Hematopoietic multipotent progenitor cell treated with erythropoietin and hydrocortisone succinate and interleukin-3 and kit ligand, for 8 days (in vitro differentiated cells): ENCODE measurements at regions not wholly inside any gene's neighbourhood (a gene's known extent, or its start where the extent isn't known, plus 50 kb on each side); places are given as distances from the start of the nearest gene placed in this dataset.

ENCODE experiments used
- DNase-seq: peaks from one replicate; pipeline ENCODE4 v3.0.0-alpha.2; 2015

DNA sequence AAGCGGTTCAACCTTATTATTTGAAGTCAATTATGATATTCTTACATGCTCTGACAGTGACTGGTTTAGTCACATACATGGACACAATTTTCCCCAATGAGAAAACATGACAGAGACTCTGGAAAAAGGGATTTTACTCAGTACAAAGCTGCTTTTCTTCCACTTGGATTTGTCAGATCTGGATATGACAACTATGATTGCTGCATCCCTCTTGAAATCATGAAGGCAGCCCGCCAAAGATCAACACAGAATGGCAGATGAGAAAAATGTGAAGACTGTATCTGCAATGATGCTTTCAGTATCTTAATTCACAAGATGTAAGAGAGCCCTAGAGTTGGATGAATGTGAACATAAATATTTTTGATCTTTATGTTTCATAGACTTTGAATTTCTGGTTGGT lies 439.6 kb downstream of the CDH8 start:
- no peak for DNase-seq

DNA sequence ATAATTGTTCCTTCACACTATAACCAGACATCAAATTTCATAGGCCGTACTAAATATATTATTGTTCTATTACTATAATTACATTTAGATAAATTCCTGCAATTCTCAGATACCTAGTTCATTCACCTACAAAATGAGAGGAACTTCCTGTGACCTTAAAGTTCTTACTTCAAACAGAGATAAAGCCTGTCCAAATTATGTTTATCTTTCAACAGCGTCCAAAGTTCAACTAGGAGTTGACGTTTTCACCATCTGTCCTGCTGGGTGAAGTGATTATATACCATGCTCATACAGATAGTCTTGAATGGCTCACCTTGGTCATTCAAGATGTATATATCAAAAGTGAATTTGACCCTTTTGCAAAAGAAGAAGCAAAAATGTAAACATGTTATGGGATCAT lies 440.6 kb downstream of the CDH8 start:
- DNase-seq = no peak

DNA sequence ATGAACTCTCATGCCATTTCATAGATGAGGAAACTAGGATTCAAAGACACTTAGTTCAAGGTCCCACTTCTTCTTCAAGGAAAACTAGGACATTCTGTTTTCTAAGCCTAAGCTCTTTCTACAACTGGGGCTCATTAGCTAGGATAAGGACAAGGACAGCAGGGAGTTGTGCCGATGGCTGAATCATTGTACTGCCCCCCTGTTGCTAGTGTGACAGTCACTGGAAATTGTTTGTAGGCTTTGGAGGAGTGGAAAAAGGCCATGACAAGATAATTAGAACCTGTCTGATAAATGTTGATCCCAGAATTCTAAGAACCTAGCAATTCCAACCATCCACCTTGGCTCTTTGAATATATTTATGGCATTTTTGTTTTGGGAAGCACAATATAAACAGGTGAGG lies 445.7 kb downstream of the CDH8 start:
- DNase-seq = no peak

DNA sequence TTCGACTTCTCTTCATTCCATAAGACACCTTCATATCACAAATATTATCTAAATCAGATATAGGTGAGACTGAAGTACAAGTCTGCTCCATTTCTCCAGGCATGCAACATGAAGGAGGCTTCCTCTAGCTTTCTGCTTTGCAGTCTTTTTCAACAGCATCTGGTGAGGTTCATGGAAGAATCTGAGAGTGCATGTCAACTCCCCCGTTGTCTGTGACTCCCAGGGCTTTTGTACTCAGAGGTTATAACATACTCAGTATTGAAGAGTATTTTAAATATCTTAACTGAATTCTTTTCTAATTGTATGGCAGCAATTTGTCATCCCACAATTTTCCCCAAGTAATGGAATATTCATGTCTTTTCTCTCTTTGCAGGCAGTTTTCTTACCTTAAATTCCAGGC lies 448.7 kb downstream of the CDH8 start:
- DNase-seq = no peak

DNA sequence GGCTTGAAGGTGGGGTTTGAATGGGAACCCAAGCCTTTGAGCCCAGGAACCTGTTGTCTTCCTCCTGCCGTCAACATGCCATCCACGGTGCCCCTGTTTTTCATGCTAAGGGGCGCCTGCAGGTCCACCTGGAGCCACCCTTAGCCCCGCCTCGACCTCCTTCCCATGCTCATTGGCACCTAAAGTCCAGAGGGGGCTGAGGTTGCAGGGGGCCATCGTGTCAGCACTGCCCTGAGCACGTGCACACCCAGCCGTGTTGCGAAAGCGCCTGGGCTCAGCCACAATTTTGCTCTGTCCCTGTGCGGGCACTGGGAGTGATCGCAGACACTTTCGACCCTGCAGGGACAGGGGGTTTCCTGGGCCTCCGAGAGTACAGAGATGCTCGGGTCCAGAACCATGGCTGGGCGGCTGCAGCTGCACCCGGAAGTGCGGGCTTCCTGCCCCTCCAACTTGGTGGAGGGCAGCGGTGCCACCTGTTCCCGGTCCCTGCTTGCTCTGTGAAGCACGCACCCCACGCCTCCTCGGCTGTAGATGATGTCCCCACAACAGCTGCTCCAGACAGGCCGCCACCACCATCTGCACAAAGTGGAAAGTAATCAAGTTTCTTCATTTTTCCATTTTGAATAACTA lies 454.7 kb downstream of the CDH8 start:
- DNase-seq = no peak

DNA sequence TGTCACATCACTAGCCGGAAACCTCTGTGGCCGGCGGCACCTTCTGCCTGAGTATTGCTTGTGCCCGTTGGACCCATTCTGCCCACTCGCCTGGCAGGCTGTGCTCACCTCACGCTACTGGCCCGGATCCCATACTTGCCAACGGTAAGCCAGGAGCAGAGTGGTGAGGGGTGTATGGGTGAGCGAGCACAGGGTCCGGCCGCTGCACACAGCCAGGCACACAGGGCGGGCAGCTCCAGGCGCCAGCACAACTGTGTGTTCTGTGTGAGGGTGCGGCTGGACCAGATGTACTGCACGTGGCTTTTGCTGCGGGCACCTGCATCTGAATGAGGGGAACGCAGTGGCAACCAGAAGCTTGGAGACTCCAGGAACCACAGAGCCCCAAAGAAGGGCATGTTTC lies 455.7 kb downstream of the CDH8 start:
- no peak for DNase-seq

DNA sequence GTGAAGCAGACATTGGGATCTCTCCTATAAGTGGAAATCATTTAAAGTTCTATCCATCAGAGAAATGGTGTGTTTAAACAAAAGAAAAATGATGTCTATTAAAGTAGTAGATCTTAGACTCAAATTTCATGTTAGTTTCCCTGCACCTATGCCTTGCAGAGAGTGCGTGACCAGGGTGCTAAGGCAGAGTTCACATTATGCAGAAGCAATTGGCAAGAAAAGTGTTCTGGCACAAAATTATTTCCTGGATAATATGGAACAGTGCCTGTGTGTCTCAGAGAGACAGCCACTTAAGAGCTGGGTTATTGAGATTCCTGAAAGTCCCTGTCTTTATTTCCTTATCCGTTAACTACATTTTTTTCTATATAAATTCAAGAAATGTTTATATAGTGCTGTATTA lies 457.0 kb downstream of the CDH8 start:
- DNase-seq = no peak

DNA sequence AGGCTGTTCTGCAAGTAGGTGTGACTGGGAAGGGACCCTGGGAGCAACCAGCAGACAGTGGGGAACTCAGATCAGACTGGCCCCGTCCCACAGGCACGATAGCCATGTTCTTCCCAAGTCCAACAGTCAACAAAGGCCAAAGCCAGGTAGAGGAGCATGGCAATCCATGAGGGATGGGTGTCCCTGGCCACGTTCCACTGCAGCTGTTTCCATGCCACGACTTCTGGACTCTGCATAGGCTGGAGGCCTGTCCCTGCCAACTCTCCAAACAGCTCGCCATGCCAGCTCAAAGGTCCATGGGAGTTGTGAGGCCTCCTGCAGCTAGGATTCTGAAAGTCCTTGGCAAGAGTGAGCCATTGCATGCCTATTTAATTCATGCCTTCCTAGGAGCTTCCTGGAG lies 459.8 kb downstream of the CDH8 start:
- no peak for DNase-seq

DNA sequence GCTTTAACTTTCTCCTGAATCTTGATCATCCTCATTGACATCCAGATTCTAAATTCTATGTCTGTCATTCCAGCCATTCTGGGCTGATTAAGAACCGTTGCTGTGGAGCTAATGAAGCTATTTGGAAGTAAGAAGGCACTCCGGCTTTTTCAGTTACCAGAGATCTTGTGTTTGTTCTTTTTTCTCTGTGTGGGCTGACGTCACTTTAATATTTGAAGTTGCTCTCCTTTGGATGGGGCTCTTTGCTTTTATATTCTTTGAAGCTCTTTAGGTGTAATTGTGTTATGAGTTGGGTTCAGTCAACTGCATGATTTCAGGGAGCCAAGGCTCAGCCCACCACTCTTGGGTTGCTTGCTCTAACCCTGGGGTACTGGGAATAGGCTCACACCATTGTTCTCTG lies 460.6 kb downstream of the CDH8 start:
- DNase-seq = no peak

DNA sequence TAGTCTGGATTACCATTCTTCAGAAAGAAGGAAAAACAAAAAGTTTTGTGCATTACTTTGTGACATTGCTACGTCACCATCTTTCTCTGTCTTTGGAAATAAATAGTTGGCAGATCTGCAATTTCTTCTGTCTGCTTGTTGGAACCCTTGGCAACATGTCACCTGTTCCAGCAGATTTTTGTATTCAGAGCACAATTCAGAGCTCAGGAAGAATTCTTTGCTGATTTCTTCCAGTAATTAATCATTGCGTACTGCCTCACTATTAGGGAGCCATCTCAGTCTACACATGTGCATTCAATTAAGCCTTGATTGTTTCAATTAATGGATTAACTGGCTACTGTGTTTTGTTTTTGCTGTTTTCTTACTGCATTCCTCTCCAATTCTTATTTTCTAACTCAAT lies 467.2 kb downstream of the CDH8 start:
- DNase-seq = no peak

DNA sequence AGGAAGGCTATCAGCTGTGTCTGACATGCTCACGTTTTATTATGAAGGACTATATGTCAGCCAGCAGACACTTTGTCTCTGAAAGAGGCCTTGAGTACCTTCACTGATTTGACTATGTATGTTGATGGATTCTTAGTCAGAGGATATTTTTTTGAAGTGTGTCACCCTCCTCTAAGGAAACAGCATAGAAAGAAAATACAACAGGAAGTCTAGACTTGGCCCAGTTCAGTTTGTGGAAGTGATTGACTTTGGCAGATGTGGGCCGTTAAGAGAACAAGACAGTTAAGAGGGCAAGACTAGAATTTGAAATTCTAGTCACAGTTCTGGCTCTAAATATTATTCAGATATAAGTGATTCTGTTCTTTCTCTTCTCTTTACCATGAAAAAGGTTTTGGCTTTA lies 471.5 kb downstream of the CDH8 start:
- DNase-seq = no peak

DNA sequence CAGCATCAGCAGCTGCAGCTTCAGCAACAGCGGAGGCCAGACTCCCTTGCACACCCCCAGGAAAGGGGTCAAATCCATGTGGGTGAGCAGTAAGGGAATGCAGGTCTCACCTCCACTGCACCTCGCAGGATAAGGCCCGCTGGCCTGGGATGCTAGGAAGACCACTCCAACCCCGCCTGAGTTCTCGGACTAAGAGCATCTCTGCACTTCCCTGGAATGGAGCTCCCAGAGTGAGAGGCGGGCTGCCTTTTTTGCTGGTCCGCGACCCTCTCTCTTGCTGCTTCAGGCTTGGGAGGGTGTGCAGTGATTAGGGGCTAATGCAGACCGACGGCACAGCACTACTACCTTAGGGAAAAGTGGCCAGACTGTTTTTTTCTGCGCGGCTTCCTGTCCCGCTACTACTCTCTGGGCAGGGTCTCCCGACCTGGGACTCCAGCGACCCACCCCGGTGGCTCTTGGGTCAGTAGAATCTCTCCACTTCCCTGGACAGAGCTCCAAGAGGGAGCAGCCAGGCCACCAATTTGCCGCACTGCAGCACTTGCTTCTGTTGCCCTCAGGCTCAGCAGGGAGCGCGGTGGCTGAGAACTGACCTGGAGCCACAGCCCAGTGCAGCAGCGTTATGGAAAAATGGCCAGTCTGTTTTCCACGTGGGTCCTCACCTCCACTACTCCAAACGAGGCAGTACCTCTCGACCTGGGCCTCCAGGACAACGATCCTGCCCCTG lies 480.4 kb downstream of the CDH8 start:
- no peak for DNase-seq

DNA sequence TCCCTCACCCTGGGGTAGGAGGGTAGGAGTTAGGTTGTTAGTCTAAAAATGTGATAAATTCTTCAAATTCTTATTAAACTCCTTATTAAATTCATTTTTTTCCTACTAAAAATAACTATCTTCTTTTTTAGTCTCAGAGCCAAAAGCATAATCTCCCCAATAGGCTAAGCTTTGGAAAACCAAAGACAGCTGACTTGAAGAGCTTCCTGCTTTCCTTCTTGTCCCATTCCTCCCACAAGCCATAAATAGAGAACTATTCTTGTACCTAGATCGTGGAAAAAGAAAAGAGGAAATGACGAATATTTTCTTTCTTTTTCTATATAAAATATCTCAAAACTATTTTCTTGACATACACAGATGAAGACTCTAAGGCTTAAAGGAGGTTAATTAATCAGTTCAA lies 486.9 kb downstream of the CDH8 start:
- no peak for DNase-seq

DNA sequence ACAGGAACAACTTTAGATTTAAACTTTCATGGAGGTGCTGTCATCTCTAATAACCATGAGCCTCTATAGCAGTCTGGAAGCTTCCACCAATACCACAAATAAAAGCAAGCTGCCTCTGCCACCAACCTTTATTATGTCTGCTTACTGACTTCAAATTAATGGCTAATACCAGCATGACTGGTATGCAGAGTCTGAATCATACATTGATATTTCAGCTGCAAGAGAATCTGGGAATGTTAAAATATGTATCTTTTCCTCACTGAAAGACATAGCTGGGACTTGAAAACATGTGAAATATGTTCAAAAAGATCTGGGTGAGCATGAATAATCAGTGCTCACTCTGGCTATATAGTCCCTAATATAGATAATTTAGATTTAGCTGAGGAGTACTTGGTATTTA lies 488.6 kb downstream of the CDH8 start:
- no peak for DNase-seq

DNA sequence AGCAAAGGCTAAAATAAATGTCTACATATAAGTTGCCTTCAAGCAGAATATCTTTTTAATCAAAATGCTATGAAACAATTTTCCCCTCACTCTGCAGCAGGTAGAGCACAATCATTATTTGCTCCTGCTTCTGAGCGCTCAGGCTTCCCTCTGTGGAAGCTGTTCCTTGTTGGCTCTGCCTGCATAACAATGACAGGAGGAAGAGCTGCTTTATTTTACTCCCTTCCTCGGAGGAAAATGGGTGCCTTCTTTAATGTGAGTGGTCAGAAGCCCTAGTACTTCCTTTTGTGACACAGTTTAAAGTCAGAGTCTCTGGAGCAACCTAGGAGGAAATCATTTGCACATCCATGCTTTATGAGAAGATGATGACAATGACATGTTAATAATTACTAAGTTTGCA lies 492.1 kb downstream of the CDH8 start:
- no peak for DNase-seq

DNA sequence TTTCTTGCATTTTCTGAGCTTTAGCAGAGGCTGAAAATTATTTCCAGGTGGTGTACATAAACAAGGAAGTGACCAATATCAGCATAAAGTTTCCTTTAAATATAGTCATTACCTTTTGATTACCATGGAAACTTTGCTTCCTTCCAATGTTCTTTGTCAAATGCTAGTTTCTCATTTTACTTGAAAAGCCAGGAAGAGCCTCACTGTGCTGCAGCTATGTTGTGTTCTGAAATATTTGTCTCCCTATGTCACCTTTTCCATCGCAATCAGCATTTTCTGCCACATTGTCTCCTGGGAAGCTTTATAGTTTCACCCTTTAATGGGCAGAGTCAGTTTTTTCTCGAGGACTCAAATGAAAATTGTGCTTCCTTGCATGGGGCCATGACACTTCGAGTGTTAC lies 496.0 kb downstream of the CDH8 start:
- DNase-seq = no peak

DNA sequence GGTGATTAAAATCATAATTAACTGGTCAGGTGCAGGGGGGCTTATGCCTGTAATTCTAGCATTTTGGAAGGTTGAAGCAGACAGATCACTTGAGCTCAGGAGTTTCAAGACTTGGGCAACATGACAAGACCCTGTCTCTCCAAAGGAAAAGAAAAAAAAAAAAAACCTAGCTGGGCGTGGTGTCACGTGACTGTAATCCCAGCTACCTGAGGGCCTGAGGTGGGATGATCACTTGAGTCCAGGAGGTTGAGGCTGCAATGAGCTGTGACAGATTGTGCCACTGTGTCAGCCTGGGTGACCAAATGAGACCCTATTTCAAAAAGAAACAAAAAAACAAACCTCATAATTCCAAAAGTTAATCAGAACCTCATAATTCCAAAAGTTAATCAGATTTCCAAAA lies 505.5 kb downstream of the CDH8 start:
- DNase-seq = no peak

DNA sequence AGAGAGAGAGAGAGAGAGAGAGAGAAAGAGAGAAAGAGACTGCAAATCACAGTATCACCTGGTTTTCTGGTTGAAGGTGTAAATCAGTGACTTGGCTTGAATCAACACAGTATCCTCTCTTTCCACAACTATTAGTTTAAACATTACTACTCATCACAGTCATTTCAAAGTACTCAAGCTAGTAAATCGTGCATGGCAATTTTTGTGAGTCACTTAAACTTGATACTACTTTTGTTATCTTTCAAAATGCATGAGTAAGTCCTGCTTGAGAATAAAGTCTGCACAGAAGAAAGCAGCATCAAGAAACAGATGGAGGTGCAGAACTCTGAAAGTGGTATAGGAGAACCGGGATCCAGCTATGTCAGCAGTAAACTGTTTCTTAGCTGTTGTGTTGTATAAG lies 535.4 kb downstream of the CDH8 start:
- no peak for DNase-seq

DNA sequence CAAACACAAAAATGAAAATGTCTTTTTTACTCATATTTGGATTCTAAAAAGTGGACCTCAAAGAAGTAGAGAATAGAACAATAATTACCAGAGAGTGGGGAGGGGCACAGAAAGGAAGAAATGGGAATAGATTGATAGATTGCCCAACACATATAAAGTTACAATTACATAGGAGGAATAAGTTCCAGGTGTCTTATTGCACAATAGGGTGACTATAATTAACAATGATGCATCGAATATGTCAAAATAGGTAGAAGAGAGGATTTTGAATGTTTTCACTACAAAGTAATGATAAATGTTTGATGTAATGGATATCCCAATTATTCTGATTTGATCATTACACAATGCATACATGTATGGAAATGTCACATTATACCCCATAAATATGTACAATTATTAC lies 556.0 kb downstream of the CDH8 start:
- DNase-seq = no peak

DNA sequence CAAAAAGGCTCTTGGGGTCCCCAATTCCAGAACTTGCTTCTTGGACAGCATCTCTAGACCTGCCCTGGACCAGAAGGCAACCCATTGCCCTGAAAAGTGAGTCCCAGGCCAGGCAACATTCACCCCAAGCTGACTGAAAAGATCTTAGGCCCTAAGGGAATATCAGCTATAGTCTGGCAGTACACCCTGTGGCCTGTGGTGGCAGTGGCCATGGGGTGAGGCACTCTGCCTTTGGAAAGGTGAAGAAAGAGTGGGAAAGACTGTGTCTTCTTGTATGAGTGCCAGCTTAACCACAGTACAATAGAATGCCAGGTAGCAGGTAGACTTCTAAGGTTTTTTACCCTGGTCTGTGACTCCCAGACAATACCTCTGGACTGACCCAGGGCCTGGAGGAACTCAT lies 564.5 kb downstream of the CDH8 start:
- DNase-seq = no peak

DNA sequence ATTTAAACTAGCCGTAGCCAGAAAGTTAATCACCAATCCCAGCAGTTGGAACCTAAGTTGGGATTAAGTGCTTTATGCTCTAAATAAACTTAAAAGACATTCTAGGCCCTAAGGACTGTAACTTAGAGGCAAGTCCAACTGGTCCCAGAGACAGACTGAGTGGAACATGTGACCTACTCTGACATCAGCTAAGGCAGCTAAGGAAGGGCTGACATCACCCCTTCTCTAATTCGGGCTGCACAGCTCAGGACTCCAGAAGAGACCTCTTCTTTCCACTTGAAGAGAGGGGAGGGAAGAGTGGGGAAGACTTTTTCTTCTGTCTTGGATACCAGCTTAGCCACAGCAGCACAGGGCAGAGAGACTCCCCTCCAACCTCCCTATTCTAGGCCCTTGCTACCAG lies 565.2 kb downstream of the CDH8 start:
- no peak for DNase-seq

DNA sequence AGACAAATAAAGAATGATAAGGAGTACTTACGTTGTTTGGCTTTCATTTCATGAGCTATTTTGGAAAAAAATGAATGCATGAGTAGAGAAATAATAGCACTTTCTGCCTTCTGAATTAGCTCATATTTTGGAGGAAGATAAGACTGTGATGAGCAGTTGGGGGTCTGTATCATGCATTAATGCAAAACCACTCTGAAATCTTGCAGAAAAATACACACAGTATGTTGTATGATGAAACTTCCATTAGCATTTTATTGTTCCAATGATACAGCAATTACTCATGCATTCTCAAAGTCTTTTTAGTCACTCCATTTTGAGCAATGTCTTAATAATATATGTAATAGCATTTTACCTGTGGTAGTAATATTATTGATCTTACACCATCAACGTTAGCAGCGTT lies 571.0 kb downstream of the CDH8 start:
- no peak for DNase-seq

DNA sequence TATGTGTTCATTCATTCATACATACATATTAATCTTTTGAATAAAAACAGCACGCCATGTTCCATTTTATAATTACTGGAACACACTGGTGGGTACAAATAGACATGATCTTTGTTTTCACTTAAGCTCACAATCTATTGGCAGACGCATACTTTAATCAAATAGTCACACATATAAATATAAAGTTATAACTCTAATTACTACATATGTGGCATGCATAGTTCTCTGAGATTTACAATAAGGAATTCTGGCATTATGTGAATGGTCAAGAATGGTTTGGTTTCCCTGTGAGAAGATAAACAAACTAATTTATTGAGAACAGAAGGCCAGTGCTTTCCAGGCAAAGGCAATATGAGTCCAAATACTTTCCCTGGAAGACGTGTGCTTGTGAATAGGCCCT lies 576.2 kb downstream of the CDH8 start:
- no peak for DNase-seq

DNA sequence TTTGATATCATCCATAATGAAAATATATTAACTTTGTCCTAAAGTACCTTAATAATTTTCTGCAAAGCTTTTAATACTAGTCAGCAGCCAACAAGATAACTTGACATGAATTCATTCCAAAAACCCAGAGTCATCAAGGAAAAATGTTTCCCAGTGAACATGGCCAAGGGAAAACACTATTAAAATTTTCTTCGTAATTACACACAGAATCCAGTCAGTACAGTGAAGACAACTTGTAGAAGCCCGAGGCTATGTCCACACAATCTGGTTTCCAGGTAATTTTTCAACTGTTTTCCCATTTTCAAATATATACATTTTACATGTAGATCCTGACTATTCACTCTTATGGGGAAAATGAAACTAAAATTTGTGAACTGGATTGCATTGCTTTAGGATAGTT lies 600.9 kb downstream of the CDH8 start:
- DNase-seq = no peak

DNA sequence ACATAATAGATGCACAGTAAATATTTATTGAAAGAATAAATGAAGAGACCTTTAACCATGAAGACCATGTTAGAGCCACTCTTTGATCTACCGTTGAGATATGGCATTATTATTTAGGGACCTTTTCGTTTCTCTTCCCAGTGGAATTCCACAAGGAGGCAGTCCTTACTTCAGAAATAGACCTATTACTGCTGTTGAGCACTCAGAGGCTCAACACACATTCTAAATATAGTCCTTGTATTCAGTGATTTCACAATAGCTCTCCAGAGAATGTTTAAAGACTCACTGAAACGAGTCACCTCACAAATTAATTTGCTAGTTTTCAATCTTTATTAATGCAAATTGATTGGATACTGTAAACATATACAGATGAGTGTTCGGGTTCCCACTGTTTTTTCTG lies 603.8 kb downstream of the CDH8 start:
- no peak for DNase-seq
